SU-DHL-6 (cell line): ENCODE measurements at regions not wholly inside any gene's neighbourhood (a gene's known extent, or its start where the extent isn't known, plus 50 kb on each side); places are given as distances from the start of the nearest gene placed in this dataset.

Experiments
- H2AFZ ChIP-seq: fragments of 200-600 bp; sonication (generic); 2 replicates; pipeline ENCODE4 v1.6.1; 2014; ENCODE audit warnings: low read depth, mild to moderate bottlenecking, moderate library complexity, mixed read lengths, antibody characterized with exemption, low read length; ENCODE audit not compliant: severe bottlenecking
- H3F3A ChIP-seq: fragments of 200-600 bp; shearing (Covaris generic); 2 replicates; pipeline ENCODE4 v1.6.0; 2016; ENCODE audit warnings: antibody characterized with exemption, mild to moderate bottlenecking; ENCODE audit not compliant: insufficient read depth
- H3K27ac ChIP-seq: fragments of 200-600 bp; sonication (generic); 2 replicates; pipeline ENCODE4 v1.5.1; 2016; ENCODE audit warnings: low read depth, mild to moderate bottlenecking, low read length, moderate library complexity, mixed read lengths
- H3K27me3 ChIP-seq: fragments of 200-600 bp; sonication (generic), shearing (Covaris generic); 2 replicates; pipeline ENCODE4 v1.6.0; 2014; ENCODE audit warnings: mild to moderate bottlenecking, low read length
- H3K36me3 ChIP-seq: fragments of 200-600 bp; sonication (generic); 2 replicates; pipeline ENCODE4 v1.6.1; 2014; ENCODE audit warnings: mild to moderate bottlenecking, low read length, mixed read lengths
- H3K4me2 ChIP-seq: fragments of 300-600, 200-600 bp; shearing (Covaris generic), sonication (generic); 2 replicates; pipeline ENCODE4 v1.6.0; 2014; ENCODE audit warnings: low read length, low read depth, mild to moderate bottlenecking; ENCODE audit not compliant: poor library complexity, severe bottlenecking
- H3K4me3 ChIP-seq: fragments of 200-600 bp; sonication (generic); 2 replicates; pipeline ENCODE4 v1.5.1; 2014; ENCODE audit warnings: antibody characterized with exemption, low read length, mild to moderate bottlenecking, mixed read lengths; ENCODE audit not compliant: insufficient read depth, poor library complexity, severe bottlenecking
- H3K79me2 ChIP-seq: fragments of 200-600 bp; sonication (generic); 2 replicates; pipeline ENCODE4 v1.6.1; 2014; ENCODE audit warnings: mild to moderate bottlenecking, low read length, moderate library complexity; ENCODE audit not compliant: insufficient read depth
- H3K9ac ChIP-seq: fragments of 200-600 bp; sonication (generic); 2 replicates; pipeline ENCODE4 v1.7.0; 2014; ENCODE audit warnings: mild to moderate bottlenecking, low read length
- H3K9me2 ChIP-seq: fragments of 200-600 bp; sonication (generic); replicated peaks from 2 replicates; pipeline ENCODE4 v1.6.1; 2014; ENCODE audit warnings: low read length; ENCODE audit not compliant: insufficient read depth
- H3K9me3 ChIP-seq: fragments of 200-600 bp; sonication (generic); 2 replicates; pipeline ENCODE4 v1.6.1; 2014; ENCODE audit warnings: low read length, mixed read lengths; ENCODE audit not compliant: insufficient read depth
- H4K20me1 ChIP-seq: fragments of 200-600 bp; sonication (generic); 2 replicates; pipeline ENCODE4 v1.6.1; 2014; ENCODE audit warnings: low read depth, mild to moderate bottlenecking, antibody characterized with exemption, low read length, moderate library complexity, mixed read lengths
- CTCF ChIP-seq: fragments of 200-600 bp; sonication (generic); IDR thresholded peaks from one replicate; pipeline ENCODE4 v1.5.1; 2017; ENCODE audit warnings: antibody characterized with exemption, mild to moderate bottlenecking, low read length, moderate library complexity; ENCODE audit not compliant: insufficient read depth, poor library complexity, severe bottlenecking
- EZH2phosphoT487 ChIP-seq: fragments of 200-600 bp; sonication (generic), shearing (Covaris generic); conservative IDR thresholded peaks from 2 replicates; pipeline ENCODE4 v1.6.1; 2018; ENCODE audit warnings: mild to moderate bottlenecking, antibody characterized with exemption, low read length, moderate library complexity, mixed read lengths

GRCh38 chr3:163129287-163129686 lies 1632.7 kb downstream of the OTOL1 start:
- H3K36me3 ChIP-seq: no peaks in the 10 kb centered on the region
- H3K4me2 ChIP-seq: no peak overlapping the region
- no peak overlapping the region for H3K4me3 ChIP-seq
- H3K9ac ChIP-seq: no peak overlapping the region
- no peak overlapping the region for H3K27ac ChIP-seq
- no peaks in the 10 kb centered on the region for H3K27me3 ChIP-seq
- no peaks in the 10 kb centered on the region for H3K9me2 ChIP-seq
- no peaks in the 10 kb centered on the region for H4K20me1 ChIP-seq
- H3K79me2 ChIP-seq: no peaks in the 10 kb centered on the region
- TF ChIP-seq EZH2phosphoT487 (no peak), CTCF (no peak)
- no peak overlapping the region for H2AFZ ChIP-seq
- peaks cover 43% of the 10 kb centered on the region; the same call in 1 of the 2 replicates for H3K9me3 ChIP-seq
- no peaks in the 10 kb centered on the region for H3F3A ChIP-seq

DNA sequence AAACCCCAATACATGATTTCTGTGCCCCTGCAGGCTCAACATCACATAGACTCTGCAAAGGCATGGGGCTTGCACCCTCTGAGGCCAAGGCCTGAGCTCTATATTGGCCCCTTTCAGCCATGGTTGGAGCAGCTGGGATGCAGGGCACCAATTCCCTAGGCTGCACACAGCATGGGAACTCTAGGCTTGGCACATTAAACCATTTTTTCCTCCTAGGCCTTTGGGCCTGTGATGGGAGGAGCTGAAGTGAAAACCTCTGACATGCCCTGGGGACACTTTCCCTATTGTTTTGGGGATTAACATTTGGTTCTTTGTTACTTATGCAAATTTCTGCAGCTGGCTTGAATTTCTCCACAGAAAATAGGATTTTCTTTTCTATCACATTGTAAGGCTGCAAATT lies 1629.5 kb downstream of the OTOL1 start:
- no peaks in the 10 kb centered on the region for H3K36me3 ChIP-seq
- H2AFZ ChIP-seq: no peak overlapping the region
- no peaks in the 10 kb centered on the region for H4K20me1 ChIP-seq
- TF ChIP-seq CTCF (no peak), EZH2phosphoT487 (no peak)
- no peaks in the 10 kb centered on the region for H3K9me2 ChIP-seq
- H3K9ac ChIP-seq: no peak overlapping the region
- H3K4me2 ChIP-seq: no peak overlapping the region
- no peak overlapping the region for H3K4me3 ChIP-seq
- no peak overlapping the region for H3K27ac ChIP-seq
- no peaks in the 10 kb centered on the region for H3F3A ChIP-seq
- peaks cover 37% of the 10 kb centered on the region; the same call in 1 of the 2 replicates for H3K9me3 ChIP-seq
- no peaks in the 10 kb centered on the region for H3K79me2 ChIP-seq
- H3K27me3 ChIP-seq: no peaks in the 10 kb centered on the region
